HepG2 (cell line): ENCODE measurements at regions not wholly inside any gene's neighbourhood (a gene's known extent, or its start where the extent isn't known, plus 50 kb on each side); places are given as distances from the start of the nearest gene placed in this dataset.

Experiments used
- ATAC-seq: fragments of 200-7000 bp; cut with Tn5 transposase; 3 replicates; pipeline ENCODE4 v1.9.1; 2020; ENCODE audit warnings: mild to moderate bottlenecking, moderate library complexity
- BruUV-seq: library from RNA; stranded (reverse); fragments of 400-500 nt; replicated peaks from 2 replicates; lab custom pipeline; 2021; lab: Mats Ljungman, UMichigan
- CTCF ChIA-PET: fragments of 300-600 bp; formaldehyde crosslinking; extraction: SDS; loops from one replicate; lab custom pipeline; 2021; ENCODE audit warnings: low total read pairs, inconsistent platforms, low intra/inter-chr PET ratio; lab: Yijun Ruan, JAX
- POLR2A ChIA-PET: fragments of 350-600 bp; sonication (Branson Sonifier 250); formaldehyde crosslinking; loops from one replicate; lab custom pipeline; 2020; ENCODE audit warnings: antibody characterized with exemption, inconsistent platforms; lab: Yijun Ruan, JAX
- DNase-seq: peaks from one replicate; pipeline ENCODE4 v3.0.0-alpha.2; 2015; ENCODE audit warnings: low spot score
- FAIRE-seq: peaks from 3 replicates; lab custom pipeline; 2011; peaks lifted over from hg19 to GRCh38; lab: Jason Lieb, UNC
- H2AFZ ChIP-seq: one replicate; pipeline ENCODE4 v1.6.1; 2011; ENCODE audit warnings: low read length, inconsistent platforms
- H3K27ac ChIP-seq: fragments of 300-600 bp; 3 replicates; pipeline ENCODE4 v1.8.0; 2011; ENCODE audit warnings: mixed run types, mild to moderate bottlenecking, mixed read lengths, low read length, inconsistent platforms; ENCODE audit not compliant: insufficient read depth; ENCODE audit errors: extremely low read length
- H3K27me3 ChIP-seq, 2 experiments: fragments of 200-600 bp in 1 of 2; 2 replicates in 1 of 2; 3 replicates in 1 of 2; pipeline versions ENCODE4 v1.6.0 to v1.8.0; 2011; ENCODE audit warnings: low read length in 2 of 2, mild to moderate bottlenecking in 2 of 2, moderate library complexity in 2 of 2, inconsistent platforms in 1 of 2; ENCODE audit not compliant: insufficient read depth in 2 of 2, control insufficient read depth in 1 of 2
- H3K36me3 ChIP-seq, 2 experiments: fragments of 200-600 bp in 1 of 2; replicated peaks in 1 of 2; 2 replicates in 1 of 2; 3 replicates in 1 of 2; pipeline versions ENCODE4 v1.5.1 to v1.8.0; 2011; ENCODE audit warnings: low read length in 2 of 2, inconsistent platforms in 1 of 2; ENCODE audit not compliant: insufficient read depth in 2 of 2, control insufficient read depth in 1 of 2
- H3K4me1 ChIP-seq: 2 replicates; pipeline ENCODE4 v1.5.1; 2012; ENCODE audit warnings: low read length, inconsistent platforms; ENCODE audit not compliant: insufficient read depth
- H3K4me2 ChIP-seq: 2 replicates; pipeline ENCODE4 v1.6.0; 2011; ENCODE audit warnings: low read depth, low read length, inconsistent platforms
- H3K4me3 ChIP-seq, 3 experiments: fragments of 200-600 bp in 1 of 3; sonication (generic), shearing (Covaris generic) in 1 of 3; replicated peaks in 1 of 3; 2 replicates each; pipeline ENCODE4 v1.5.1; 2011 to 2016; ENCODE audit warnings: low read length in 3 of 3, inconsistent platforms in 2 of 3, low read depth in 2 of 3, mild to moderate bottlenecking in 2 of 3, control low read depth in 1 of 3, mixed read lengths in 1 of 3; ENCODE audit not compliant: insufficient read depth in 1 of 3
- H3K79me2 ChIP-seq: one replicate; pipeline ENCODE4 v1.6.1; 2011; ENCODE audit warnings: low read length, inconsistent platforms; ENCODE audit not compliant: insufficient read depth
- H3K9ac ChIP-seq: 2 replicates; pipeline ENCODE4 v1.6.0; 2011; ENCODE audit warnings: mild to moderate bottlenecking, low read depth, low read length, inconsistent platforms; ENCODE audit not compliant: insufficient read depth
- H3K9me3 ChIP-seq: 2 replicates; pipeline ENCODE4 v1.5.1; 2012; ENCODE audit warnings: mild to moderate bottlenecking, low read length
- H4K20me1 ChIP-seq: 2 replicates; pipeline ENCODE4 v1.6.0; 2011; ENCODE audit warnings: inconsistent platforms, mild to moderate bottlenecking, low read length, moderate library complexity; ENCODE audit not compliant: insufficient read depth
- GLI4 ChIP-seq: sonication (generic); formaldehyde crosslinking; IDR thresholded peaks from 2 replicates; pipeline ENCODE4 v1.5.1; 2020; ENCODE audit warnings: missing genetic modification reagents, mild to moderate bottlenecking, moderate library complexity, borderline replicate concordance
- HOXA7 ChIP-seq: sonication (generic); formaldehyde crosslinking; IDR thresholded peaks from 2 replicates; pipeline ENCODE4 v1.8.1; 2022; ENCODE audit warnings: mild to moderate bottlenecking, missing genetic modification reagents, moderate library complexity
- SIX4 ChIP-seq: sonication (generic); formaldehyde crosslinking; IDR thresholded peaks from 2 replicates; pipeline ENCODE4 v1.4.0; 2020; ENCODE audit warnings: missing genetic modification reagents
- ZFP1 ChIP-seq: IDR thresholded peaks from 2 replicates; pipeline ENCODE4 v1.6.1; 2016
- ZFP37 ChIP-seq: sonication (generic); formaldehyde crosslinking; IDR thresholded peaks from 2 replicates; pipeline ENCODE4 v1.4.0; 2020; ENCODE audit warnings: missing genetic modification reagents, borderline replicate concordance
- ZFP82 ChIP-seq: sonication (generic); formaldehyde crosslinking; IDR thresholded peaks from 2 replicates; pipeline ENCODE4 v1.5.1; 2020; ENCODE audit warnings: mild to moderate bottlenecking, missing genetic modification reagents, borderline replicate concordance
- ZKSCAN8 ChIP-seq: IDR thresholded peaks from 2 replicates; pipeline ENCODE4 v1.6.1; 2016; ENCODE audit warnings: borderline replicate concordance, missing genetic modification reagents, missing compliant biosample characterization
- ZNF546 ChIP-seq: sonication (generic); formaldehyde crosslinking; conservative IDR thresholded peaks from 2 replicates; pipeline ENCODE4 v1.8.1; 2023; ENCODE audit warnings: mild to moderate bottlenecking, missing genetic modification reagents
- WGBS: methylation state at CpG from one replicate; pipeline ENCODE4 v1.1.6; 2017; ENCODE audit warnings: low lambda C conversion rate; 5-methylcytosine and 5-hydroxymethylcytosine counted together
- in situ Hi-C: cut with HindIII; loops from 2 replicates; pipeline ENCODE4 v1.10.0; 2017; ENCODE audit warnings: low pct_unique_long_range_greater_than_20kb; ENCODE audit not compliant: extremely low pct_ligation_motif_present
- intact Hi-C: fragments of 100-400 bp; cut with micrococcal nuclease; formaldehyde crosslinking; loops from one replicate; pipeline ENCODE4 v1.10.0; 2022; ENCODE audit not compliant: unreplicated experiment
- TF ChIP-seq, protein P1 (sequence below): sonication (generic); formaldehyde crosslinking; conservative IDR thresholded peaks from 2 replicates; pipeline ENCODE4 v1.4.0; 2020; ENCODE audit warnings: missing genetic modification reagents
- TF ChIP-seq, protein P2 (sequence below): sonication (generic); formaldehyde crosslinking; IDR thresholded peaks from 2 replicates; pipeline ENCODE4 v1.9.0; 2021; ENCODE audit warnings: missing genetic modification reagents, borderline replicate concordance
- TF ChIP-seq, protein P3 (sequence below): sonication (generic); formaldehyde crosslinking; IDR thresholded peaks from 2 replicates; pipeline ENCODE4 v1.5.1; 2020; ENCODE audit warnings: mild to moderate bottlenecking, missing genetic modification reagents, borderline replicate concordance
- TF ChIP-seq, protein P4 (sequence below): sonication (generic); formaldehyde crosslinking; IDR thresholded peaks from 2 replicates; pipeline ENCODE4 v1.4.0; 2020; ENCODE audit warnings: low read depth, missing genetic modification reagents

- Histone ChIP-seq H3K36me3 (no peaks in the 10 kb centered on the region), H3K9me3 (no peaks in the 10 kb centered on the region), H3K4me1 (no peaks in the 10 kb centered on the region), H3K9ac (no peak overlapping the region), H3K4me3 (no peak overlapping the region), H3K4me2 (no peak overlapping the region), H3K79me2 (no peaks in the 10 kb centered on the region), H2AFZ (no peak overlapping the region), H3K27me3 (no peaks in the 10 kb centered on the region), H3K27ac (no peak overlapping the region), H4K20me1 (no peaks in the 10 kb centered on the region)
- ChIA-PET POLR2A (no interaction called here), CTCF (no interaction called here)
- intact Hi-C loops: no loop called here
- ATAC-seq (no peak), FAIRE-seq (no peak), DNase-seq (no peak)
- 90% methylated on average over 18 of the region's 32 CpGs for WGBS
- TF ChIP-seq ZFP1 (no peak), HOXA7 (CRISPR knock-in tag) (no peak), ZNF546 (CRISPR knock-in tag) (no peak), ZFP37 (CRISPR knock-in tag) (no peak), SIX4 (CRISPR knock-in tag) (no peak), ZFP82 (CRISPR knock-in tag) (no peak), ZKSCAN8 (CRISPR knock-in tag) (no peak), GLI4 (CRISPR knock-in tag) (no peak)
- TF ChIP-seq, protein P1, sequence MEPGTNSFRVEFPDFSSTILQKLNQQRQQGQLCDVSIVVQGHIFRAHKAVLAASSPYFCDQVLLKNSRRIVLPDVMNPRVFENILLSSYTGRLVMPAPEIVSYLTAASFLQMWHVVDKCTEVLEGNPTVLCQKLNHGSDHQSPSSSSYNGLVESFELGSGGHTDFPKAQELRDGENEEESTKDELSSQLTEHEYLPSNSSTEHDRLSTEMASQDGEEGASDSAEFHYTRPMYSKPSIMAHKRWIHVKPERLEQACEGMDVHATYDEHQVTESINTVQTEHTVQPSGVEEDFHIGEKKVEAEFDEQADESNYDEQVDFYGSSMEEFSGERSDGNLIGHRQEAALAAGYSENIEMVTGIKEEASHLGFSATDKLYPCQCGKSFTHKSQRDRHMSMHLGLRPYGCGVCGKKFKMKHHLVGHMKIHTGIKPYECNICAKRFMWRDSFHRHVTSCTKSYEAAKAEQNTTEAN (CRISPR knock-in tag): no peak
- TF ChIP-seq, protein P2, sequence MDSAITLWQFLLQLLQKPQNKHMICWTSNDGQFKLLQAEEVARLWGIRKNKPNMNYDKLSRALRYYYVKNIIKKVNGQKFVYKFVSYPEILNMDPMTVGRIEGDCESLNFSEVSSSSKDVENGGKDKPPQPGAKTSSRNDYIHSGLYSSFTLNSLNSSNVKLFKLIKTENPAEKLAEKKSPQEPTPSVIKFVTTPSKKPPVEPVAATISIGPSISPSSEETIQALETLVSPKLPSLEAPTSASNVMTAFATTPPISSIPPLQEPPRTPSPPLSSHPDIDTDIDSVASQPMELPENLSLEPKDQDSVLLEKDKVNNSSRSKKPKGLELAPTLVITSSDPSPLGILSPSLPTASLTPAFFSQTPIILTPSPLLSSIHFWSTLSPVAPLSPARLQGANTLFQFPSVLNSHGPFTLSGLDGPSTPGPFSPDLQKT (CRISPR knock-in tag): no peak
- TF ChIP-seq, protein P3, sequence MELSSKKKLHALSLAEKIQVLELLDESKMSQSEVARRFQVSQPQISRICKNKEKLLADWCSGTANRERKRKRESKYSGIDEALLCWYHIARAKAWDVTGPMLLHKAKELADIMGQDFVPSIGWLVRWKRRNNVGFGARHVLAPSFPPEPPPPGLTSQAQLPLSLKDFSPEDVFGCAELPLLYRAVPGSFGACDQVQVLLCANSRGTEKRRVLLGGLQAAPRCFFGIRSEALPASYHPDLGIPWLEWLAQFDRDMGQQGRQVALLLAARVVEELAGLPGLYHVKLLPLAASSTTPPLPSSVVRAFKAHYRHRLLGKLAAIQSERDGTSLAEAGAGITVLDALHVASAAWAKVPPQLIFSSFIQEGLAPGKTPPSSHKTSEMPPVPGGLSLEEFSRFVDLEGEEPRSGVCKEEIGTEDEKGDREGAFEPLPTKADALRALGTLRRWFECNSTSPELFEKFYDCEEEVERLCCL: no peak
- TF ChIP-seq, protein P4, sequence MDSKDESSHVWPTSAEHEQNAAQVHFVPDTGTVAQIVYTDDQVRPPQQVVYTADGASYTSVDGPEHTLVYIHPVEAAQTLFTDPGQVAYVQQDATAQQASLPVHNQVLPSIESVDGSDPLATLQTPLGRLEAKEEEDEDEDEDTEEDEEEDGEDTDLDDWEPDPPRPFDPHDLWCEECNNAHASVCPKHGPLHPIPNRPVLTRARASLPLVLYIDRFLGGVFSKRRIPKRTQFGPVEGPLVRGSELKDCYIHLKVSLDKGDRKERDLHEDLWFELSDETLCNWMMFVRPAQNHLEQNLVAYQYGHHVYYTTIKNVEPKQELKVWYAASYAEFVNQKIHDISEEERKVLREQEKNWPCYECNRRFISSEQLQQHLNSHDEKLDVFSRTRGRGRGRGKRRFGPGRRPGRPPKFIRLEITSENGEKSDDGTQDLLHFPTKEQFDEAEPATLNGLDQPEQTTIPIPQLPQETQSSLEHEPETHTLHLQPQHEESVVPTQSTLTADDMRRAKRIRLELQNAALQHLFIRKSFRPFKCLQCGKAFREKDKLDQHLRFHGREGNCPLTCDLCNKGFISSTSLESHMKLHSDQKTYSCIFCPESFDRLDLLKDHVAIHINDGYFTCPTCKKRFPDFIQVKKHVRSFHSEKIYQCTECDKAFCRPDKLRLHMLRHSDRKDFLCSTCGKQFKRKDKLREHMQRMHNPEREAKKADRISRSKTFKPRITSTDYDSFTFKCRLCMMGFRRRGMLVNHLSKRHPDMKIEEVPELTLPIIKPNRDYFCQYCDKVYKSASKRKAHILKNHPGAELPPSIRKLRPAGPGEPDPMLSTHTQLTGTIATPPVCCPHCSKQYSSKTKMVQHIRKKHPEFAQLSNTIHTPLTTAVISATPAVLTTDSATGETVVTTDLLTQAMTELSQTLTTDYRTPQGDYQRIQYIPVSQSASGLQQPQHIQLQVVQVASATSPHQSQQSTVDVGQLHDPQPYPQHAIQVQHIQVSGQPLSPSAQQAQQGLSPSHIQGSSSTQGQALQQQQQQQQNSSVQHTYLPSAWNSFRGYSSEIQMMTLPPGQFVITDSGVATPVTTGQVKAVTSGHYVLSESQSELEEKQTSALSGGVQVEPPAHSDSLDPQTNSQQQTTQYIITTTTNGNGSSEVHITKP (CRISPR knock-in tag): no peak
- no TSS peak for BruUV-seq
- in situ Hi-C loops: no loop called here
Measured at GRCh38 chr3:174377096-174377495, 482.0 kb upstream of the NAALADL2 start.
